Stomach (tissue), 8 donors: ENCODE measurements at regions not wholly inside any gene's neighbourhood (a gene's known extent, or its start where the extent isn't known, plus 50 kb on each side); places are given as distances from the start of the nearest gene placed in this dataset.
A peak's percentile ranks its signal among the peaks of the same experiment; 100 is the strongest.
"Not testable (repeated sequence)": the region's sequence is repeated elsewhere in the genome, so short reads cannot be mapped to it uniquely, and the experiment has no call there.

Experiments
- DNase-seq, 2 donors: peaks; one replicate each; pipeline versions ENCODE4 v3.0.0 to v3.0.0-alpha.2; 2013 to 2019
- H3K27ac ChIP-seq, 5 donors: fragments of 200-600 bp in 4 of 5; sonication (generic) in 4 of 5; one replicate each; pipeline ENCODE4 v1.5.1; 2013 to 2019; ENCODE audit warnings: mild to moderate bottlenecking in 1 of 5, moderate library complexity in 1 of 5
- H3K27me3 ChIP-seq, 3 donors: fragments of 200-600 bp; sonication (generic); one replicate each; pipeline ENCODE4 v1.5.1; 2017 to 2019; ENCODE audit warnings: mixed run types in 1 of 3
- H3K36me3 ChIP-seq, 4 donors: fragments of 200-600 bp; sonication (generic); 1 replicate in 3 of 4; 2 replicates in 1 of 4; pipeline ENCODE4 v1.5.1; 2016 to 2019
- H3K4me1 ChIP-seq, 4 donors: fragments of 200-600 bp; sonication (generic); one replicate each; pipeline ENCODE4 v1.5.1; 2016 to 2019
- H3K4me3 ChIP-seq, 4 donors: fragments of 200-600 bp; sonication (generic) in 3 of 4; one replicate each; pipeline ENCODE4 v1.5.1; 2016 to 2019; ENCODE audit warnings: mild to moderate bottlenecking in 1 of 4
- H3K9me3 ChIP-seq, 4 donors: fragments of 200-600 bp; sonication (generic); one replicate each; pipeline ENCODE4 v1.5.1; 2016 to 2019
- POLR2AphosphoS5 ChIP-seq, 3 donors: sonication (generic); formaldehyde crosslinking; IDR thresholded peaks; one replicate each; pipeline ENCODE4 v1.6.1; 2016; ENCODE audit warnings: antibody characterized with exemption in 3 of 3
- WGBS, 5 donors: extraction: QIAGEN DNeasy Blood & Tissue Kit in 3 of 5; methylation state at CpG; one replicate each; pipeline versions ENCODE4 v1.1.5 to v1.1.7; 2013 to 2018; 5-methylcytosine and 5-hydroxymethylcytosine counted together
- intact Hi-C: fragments of 100-400 bp; cut with DNase I; formaldehyde crosslinking; loops from one replicate; pipeline ENCODE4 v1.15.1; 2023; ENCODE audit warnings: low total_unique reads
- donor health status: healthy with polysubstance abuse.
- donor health status: Bipolar disorder and iron deficiency.
- donor health status: healthy.

DNA sequence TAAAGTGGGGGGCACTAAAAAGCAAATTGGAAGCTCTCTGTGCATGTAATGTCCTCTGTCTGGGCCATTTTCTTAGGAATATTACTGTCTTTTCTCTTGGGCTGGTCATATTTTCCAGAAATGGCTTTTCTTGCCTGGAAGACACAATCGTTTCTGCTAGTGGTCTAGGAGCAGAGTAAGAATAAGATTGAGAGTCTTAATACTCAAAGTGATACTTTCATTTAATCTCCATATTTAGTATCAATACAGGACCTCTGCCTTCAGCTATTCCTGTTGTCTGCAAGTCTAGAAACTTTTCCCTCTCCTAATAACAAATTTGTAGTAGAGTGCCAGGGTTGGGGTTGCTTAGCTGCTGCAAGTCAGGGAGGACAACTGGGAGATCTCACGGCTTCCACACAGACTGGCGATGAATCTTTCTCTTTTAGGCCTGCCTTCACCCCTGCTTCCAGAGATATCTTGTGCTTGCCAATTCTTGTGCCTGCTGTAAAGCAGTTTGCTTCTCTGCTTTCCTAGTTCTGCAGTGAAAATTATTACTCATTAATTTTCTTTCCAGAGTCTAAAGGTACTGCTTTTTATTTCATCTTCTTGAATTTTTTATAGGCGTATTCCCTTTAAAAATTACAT lies 149.6 kb downstream of the KBTBD2 start:
- intact Hi-C loops, H3K4me1 ChIP-seq, H3K27me3 ChIP-seq, H3K36me3 ChIP-seq, H3K4me3 ChIP-seq, H3K27ac ChIP-seq, H3K9me3 ChIP-seq: not testable (repeated sequence)
- 77 to 90% (median 88%) methylated on average over 4 of the region's 4 CpGs for WGBS, 5 donors
- peak in 1 of 2 donors; percentile 2 for DNase-seq

DNA sequence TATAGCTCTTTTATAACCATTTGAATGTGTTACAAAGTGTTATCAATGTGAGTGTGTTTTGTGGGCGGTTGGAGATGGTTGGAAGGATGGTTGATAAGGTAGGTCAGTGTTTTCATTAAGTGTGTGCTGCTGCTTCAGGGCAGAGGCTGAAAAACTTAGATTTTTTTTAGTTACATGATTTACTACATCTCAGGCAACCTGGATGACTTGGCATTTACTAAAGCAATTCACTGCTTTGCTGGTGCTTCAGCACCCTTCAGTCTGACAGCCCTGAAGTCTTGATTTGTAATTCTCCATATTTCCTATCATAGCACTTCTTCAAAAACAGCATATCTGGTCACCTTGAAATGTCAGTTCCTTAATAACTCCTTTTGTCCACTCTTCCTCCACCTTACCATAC lies 151.8 kb downstream of the KBTBD2 start:
- H3K4me3 ChIP-seq, H3K9me3 ChIP-seq, H3K4me1 ChIP-seq, H3K27ac ChIP-seq, intact Hi-C loops, H3K27me3 ChIP-seq, H3K36me3 ChIP-seq, DNase-seq: not testable (repeated sequence)
- WGBS, 5 donors: 38 to 53% methylated on average over 1 of the region's 1 CpG; no CpG with 5 or more reads in 3 of the 5 donors

- H3K4me1 ChIP-seq, H3K9me3 ChIP-seq, H3K4me3 ChIP-seq, H3K27me3 ChIP-seq, H3K27ac ChIP-seq, intact Hi-C loops, H3K36me3 ChIP-seq, DNase-seq: not testable (repeated sequence)
- 87 to 93% (median 88%) methylated on average over 3 of the region's 3 CpGs for WGBS, 5 donors
Observed at GRCh38 chr7:32738390-32738789, 153.2 kb downstream of the KBTBD2 start.

- H3K27me3 ChIP-seq, intact Hi-C loops, H3K27ac ChIP-seq, H3K9me3 ChIP-seq, H3K36me3 ChIP-seq, DNase-seq, H3K4me1 ChIP-seq, H3K4me3 ChIP-seq: not testable (repeated sequence)
- 81 to 91% (median 90%) methylated on average over 4 of the region's 4 CpGs for WGBS, 5 donors
Observed at GRCh38 chr7:32732767-32733166, 158.8 kb downstream of the KBTBD2 start.

GRCh38 chr7:32729335-32729675 lies 162.3 kb downstream of the KBTBD2 start:
- H3K27me3 ChIP-seq, H3K9me3 ChIP-seq, intact Hi-C loops, H3K36me3 ChIP-seq: not testable (repeated sequence)
- Histone ChIP-seq H3K4me3 (peak overlapping the region; percentile 64 to 88 (median 78)), H3K27ac (peak overlapping the region in 1 of 5 donors; percentile 91), H3K4me1 (peaks cover 0 to 12% (median 11%) of the 10 kb centered on the region in 4 donors)
- peak in 1 of 2 donors; percentile 6 for DNase-seq
- 14 to 22% (median 21%) methylated on average over 4 to 5 of the region's 5 CpGs for WGBS, 5 donors

DNA sequence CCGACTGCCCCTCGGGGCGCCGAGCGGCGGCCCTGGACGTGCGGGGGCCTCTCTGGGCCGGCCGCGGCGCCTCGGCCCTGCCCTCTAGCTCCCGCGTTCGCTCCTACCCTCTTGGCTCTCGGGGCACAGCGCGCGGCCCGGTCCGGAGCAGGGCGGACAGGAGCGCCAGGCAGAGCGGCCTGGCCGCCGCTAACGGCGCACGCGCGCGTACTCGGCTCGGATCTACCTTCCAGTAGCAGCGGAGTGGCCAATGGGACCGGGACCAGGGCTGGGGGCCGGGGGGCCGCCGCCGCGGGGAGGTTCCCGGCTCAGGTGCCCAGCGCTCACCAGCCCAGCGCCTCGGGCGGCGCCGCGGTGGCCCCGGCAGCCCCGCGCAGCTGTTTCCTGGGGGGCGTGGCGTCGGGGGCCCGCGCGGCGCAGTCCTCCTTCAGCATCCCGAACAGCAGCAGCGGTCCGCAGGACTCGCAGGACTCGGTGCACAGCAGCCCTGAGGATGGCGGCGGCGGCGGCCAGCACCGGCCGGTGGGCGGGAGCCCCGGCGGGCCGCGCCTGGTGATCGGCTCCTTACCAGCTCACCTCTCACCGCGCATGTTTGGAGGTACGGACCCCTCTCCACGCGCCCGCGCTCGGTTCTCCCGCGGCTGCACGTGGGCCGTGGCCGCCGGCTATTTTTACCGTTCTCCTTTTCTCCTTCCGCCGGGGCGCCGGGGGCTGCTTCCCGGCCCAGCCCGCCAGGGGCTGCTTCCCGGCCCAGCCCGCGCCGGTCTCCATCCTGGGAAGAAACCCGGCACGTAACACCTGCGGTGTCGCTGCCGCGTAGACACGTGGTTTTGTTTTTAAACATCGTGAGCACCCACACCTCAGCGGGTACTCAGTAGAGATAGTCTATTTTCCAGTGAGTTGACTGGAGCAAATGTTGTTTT lies 162.9 kb downstream of the KBTBD2 start:
- intact Hi-C loops, H3K9me3 ChIP-seq, H3K27me3 ChIP-seq, H3K36me3 ChIP-seq: not testable (repeated sequence)
- Histone ChIP-seq H3K4me3 (peak overlapping the region; percentile 64 to 88 (median 78)), H3K27ac (peak overlapping the region; percentile 89 to 93 (median 91)), H3K4me1 (peaks cover 0 to 12% (median 11%) of the 10 kb centered on the region in 4 donors)
- DNase-seq: peak; percentile 71 to 90
- WGBS, 5 donors: 0 to 2% (median 0%) methylated on average over 9 to 108 of the region's 111 CpGs

DNA sequence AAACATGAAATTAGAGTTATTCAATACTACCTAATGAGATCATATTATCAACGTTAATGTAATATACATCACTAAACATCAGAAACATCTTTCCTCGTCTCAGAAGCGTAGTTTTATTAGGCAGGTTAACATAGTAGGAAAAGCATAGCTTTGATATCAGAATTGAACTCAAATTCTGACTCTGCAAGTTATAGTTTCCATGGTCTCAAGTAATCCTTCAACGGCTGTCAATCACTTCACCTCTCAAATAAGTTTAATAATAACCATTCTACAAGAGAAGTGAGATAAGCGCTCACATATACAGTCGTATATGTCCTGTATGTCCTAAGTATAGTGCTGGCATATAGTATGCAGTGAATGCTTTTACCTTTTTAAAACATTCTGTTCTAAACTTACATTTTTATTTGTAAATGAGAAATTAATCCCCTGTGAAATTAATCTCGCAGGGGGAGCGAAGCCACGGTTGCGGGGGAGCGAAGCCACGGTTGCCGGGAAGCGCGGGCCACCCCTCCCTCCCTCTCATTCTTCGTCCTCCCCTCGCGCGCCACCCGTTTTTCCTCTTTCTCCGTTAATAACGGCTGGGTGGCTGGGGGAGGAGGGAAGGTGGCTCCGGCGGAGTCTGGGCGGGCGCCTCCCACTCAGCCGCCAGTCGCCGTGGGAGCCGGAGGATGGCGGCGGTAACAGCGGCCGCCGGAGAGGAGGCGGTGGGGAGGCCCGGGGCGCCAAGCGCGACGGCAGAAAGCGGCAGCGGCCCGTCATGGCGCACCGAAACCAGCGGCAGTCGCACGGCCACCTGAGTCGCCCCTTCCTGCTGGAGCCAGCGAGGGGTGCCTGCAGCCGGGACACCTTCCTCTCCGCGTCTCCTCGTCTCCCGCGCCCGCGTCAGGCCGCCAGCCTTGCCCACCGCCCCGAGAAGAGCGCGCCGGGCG lies 163.8 kb downstream of the KBTBD2 start:
- H3K9me3 ChIP-seq, intact Hi-C loops, H3K36me3 ChIP-seq, H3K27me3 ChIP-seq: not testable (repeated sequence)
- peaks cover 0 to 12% (median 11%) of the 10 kb centered on the region in 4 donors for H3K4me1 ChIP-seq
- 2 to 4% (median 3%) methylated on average over 30 to 63 of the region's 66 CpGs for WGBS, 5 donors
- peak in 1 of 3 donors; percentile 21 for TF ChIP-seq POLR2AphosphoS5 (IDR thresholded peaks at IDR 0.05)
- peak overlapping the region; percentile 64 to 88 (median 78) for H3K4me3 ChIP-seq
- peak overlapping the region; percentile 89 to 93 (median 91) for H3K27ac ChIP-seq
- peak; percentile 53 to 84 for DNase-seq

- intact Hi-C loops, H3K27me3 ChIP-seq, H3K4me3 ChIP-seq, H3K9me3 ChIP-seq, H3K27ac ChIP-seq, H3K36me3 ChIP-seq, DNase-seq, H3K4me1 ChIP-seq: not testable (repeated sequence)
- WGBS, 5 donors: 61 to 68% (median 67%) methylated on average over 4 of the region's 4 CpGs
Observed at GRCh38 chr7:32722837-32723236, 168.7 kb downstream of the KBTBD2 start.
